Erythroblast (primary cell): ENCODE measurements at regions not wholly inside any gene's neighbourhood (a gene's known extent, or its start where the extent isn't known, plus 50 kb on each side); places are given as distances from the start of the nearest gene placed in this dataset.

ENCODE experiments used
- GATA1 ChIP-seq: IDR thresholded peaks from 2 replicates; pipeline ENCODE4 v1.6.1; 2011; ENCODE audit warnings: low read depth, mild to moderate bottlenecking, control low read depth, low read length, moderate library complexity
- POLR2A ChIP-seq: IDR thresholded peaks from 2 replicates; pipeline ENCODE4 v1.6.1; 2011; ENCODE audit warnings: mild to moderate bottlenecking, low read length

DNA sequence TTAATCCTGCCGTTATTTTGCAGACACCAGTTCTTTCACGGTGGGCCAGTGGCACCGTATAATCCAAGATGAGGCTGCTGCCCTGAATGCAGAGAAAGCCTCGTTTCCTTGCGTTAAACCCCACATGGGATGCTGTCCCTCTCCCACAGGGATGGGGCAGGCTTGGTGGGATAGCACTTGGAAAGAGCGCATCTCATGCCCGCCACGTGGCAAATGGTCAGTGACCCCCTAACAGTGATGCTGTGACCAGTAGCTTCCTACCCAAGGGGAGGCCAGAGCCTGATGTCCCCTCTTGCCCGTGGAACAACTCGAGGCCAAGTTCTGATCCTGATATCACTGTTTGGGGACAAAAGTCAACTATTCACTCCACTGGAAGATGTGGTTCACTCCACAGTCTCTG lies 73.3 kb downstream of the RHOB start:
- TF ChIP-seq POLR2A (no peak), GATA1 (no peak)
